OCI-LY1 (cell line): ENCODE measurements at regions not wholly inside any gene's neighbourhood (a gene's known extent, or its start where the extent isn't known, plus 50 kb on each side); places are given as distances from the start of the nearest gene placed in this dataset.

Source experiments
- EZH2 ChIP-seq: fragments of 200-600 bp; sonication (generic), shearing (Covaris generic); IDR thresholded peaks from 2 replicates; pipeline ENCODE4 v1.8.0; 2017; ENCODE audit warnings: borderline replicate concordance, mixed run types, mild to moderate bottlenecking, antibody characterized with exemption, low read length, moderate library complexity, mixed read lengths
- TF ChIP-seq, protein P1 (sequence below): fragments of 200-600 bp; sonication (generic), shearing (Covaris generic); IDR thresholded peaks from 2 replicates; pipeline ENCODE4 v1.5.1; 2017; ENCODE audit warnings: mild to moderate bottlenecking, antibody characterized with exemption, low read length, moderate library complexity, mixed read lengths

DNA sequence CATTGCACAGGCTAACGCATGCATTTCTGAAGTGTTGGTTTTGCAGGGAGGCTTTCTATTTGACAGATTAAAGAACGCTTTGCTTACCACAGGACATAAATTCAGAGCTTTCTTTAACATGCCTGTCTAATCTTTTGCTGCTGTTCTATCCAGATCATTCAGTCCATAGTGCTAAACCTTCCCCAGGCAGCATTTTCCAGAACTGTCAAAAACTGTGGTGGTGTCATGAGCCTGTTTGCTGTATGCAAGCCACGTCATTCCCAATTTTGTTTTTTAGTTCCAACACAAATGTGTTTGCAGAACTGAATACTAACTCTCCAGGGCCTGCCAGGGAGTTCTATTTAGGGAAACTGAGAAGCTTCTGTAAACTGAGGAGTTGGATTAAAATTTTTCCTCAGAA is 390.5 kb upstream of the LYPLAL1 start:
- TF ChIP-seq, protein P1, sequence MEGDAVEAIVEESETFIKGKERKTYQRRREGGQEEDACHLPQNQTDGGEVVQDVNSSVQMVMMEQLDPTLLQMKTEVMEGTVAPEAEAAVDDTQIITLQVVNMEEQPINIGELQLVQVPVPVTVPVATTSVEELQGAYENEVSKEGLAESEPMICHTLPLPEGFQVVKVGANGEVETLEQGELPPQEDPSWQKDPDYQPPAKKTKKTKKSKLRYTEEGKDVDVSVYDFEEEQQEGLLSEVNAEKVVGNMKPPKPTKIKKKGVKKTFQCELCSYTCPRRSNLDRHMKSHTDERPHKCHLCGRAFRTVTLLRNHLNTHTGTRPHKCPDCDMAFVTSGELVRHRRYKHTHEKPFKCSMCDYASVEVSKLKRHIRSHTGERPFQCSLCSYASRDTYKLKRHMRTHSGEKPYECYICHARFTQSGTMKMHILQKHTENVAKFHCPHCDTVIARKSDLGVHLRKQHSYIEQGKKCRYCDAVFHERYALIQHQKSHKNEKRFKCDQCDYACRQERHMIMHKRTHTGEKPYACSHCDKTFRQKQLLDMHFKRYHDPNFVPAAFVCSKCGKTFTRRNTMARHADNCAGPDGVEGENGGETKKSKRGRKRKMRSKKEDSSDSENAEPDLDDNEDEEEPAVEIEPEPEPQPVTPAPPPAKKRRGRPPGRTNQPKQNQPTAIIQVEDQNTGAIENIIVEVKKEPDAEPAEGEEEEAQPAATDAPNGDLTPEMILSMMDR, result no peak
- TF ChIP-seq EZH2, result no peak
